GM13977 (cell line): ENCODE measurements at regions not wholly inside any gene's neighbourhood (a gene's known extent, or its start where the extent isn't known, plus 50 kb on each side); places are given as distances from the start of the nearest gene placed in this dataset.

ENCODE experiments used
- DNase-seq: peaks from one replicate; pipeline ENCODE4 v3.0.0; 2012; ENCODE audit warnings: low spot score
- in situ Hi-C: fragments of 300-500 bp; cut with MboI; formaldehyde crosslinking; loops from one replicate; pipeline ENCODE4 v1.12.0; 2022; ENCODE audit warnings: low sequenced_read_pairs, low pct_unique_long_range_greater_than_20kb, mixed read lengths, inconsistent platforms; ENCODE audit not compliant: unreplicated experiment
- TF ChIP-seq, protein P1 (sequence below): IDR thresholded peaks from 2 replicates; pipeline ENCODE4 v1.5.1; 2012; ENCODE audit warnings: mild to moderate bottlenecking, control low read depth; ENCODE audit not compliant: insufficient read depth; ENCODE audit errors: extremely low read depth, missing control alignments

DNA sequence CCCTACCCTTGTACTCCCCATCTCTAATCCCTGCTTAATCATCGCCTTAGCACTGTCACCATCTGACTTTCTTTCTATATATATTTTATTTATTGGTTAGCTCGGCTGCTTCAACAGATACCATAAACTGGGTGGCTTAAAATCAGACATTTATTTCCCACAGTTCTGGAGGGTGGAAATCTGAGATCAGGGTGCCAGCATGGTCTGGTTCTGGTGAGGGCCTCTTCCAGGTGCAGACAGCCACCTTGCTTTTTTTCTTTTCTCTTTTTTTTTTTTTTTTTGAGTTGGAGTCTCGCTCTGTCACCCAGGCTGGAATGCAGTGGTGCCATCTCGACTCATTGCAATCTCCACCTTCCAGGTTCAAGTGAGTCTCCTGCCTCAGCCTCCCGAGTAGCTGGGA is 127.5 kb upstream of the ESR1 start:
- in situ Hi-C loops, result loop anchor here (25.0 kb wide), 1 partner anchor 582 kb away; no protein-coding TSS in a partner anchor
- no peak for DNase-seq
- TF ChIP-seq, protein P1, sequence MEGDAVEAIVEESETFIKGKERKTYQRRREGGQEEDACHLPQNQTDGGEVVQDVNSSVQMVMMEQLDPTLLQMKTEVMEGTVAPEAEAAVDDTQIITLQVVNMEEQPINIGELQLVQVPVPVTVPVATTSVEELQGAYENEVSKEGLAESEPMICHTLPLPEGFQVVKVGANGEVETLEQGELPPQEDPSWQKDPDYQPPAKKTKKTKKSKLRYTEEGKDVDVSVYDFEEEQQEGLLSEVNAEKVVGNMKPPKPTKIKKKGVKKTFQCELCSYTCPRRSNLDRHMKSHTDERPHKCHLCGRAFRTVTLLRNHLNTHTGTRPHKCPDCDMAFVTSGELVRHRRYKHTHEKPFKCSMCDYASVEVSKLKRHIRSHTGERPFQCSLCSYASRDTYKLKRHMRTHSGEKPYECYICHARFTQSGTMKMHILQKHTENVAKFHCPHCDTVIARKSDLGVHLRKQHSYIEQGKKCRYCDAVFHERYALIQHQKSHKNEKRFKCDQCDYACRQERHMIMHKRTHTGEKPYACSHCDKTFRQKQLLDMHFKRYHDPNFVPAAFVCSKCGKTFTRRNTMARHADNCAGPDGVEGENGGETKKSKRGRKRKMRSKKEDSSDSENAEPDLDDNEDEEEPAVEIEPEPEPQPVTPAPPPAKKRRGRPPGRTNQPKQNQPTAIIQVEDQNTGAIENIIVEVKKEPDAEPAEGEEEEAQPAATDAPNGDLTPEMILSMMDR, result no peak

DNA sequence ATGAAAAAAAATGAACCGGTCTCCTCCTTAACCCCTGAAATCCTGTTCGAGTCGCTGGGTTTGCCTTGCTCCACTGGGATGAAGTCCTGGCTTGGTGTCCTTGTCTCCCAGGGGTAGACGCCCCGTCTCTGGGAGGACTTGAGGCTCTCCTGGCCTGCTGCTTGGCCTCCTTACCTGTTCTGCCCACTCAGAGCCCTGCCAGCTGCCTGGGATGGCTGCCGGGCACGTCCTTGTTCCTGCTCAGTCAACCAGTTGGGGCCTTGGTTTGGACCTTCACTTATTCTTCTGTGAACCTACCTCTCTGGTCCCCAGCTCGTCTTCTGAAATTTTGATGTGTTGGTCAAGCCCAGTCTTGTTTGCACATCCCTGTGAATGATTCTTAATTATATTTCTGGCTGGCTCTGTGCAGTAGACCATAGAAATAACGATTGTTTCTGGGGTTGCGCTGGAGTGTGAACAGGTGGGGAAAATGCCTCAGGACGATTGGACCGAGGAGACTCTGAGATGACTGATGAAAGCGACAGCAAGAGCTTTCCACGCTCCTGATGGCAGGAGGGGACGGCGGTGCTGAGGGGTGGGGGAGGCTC is 126.5 kb upstream of the ESR1 start:
- DNase-seq, result no peak
- in situ Hi-C loops, result loop anchor here (25.0 kb wide), 1 partner anchor 581 kb away; no protein-coding TSS in a partner anchor
- TF ChIP-seq, protein P1, result no peak

DNA sequence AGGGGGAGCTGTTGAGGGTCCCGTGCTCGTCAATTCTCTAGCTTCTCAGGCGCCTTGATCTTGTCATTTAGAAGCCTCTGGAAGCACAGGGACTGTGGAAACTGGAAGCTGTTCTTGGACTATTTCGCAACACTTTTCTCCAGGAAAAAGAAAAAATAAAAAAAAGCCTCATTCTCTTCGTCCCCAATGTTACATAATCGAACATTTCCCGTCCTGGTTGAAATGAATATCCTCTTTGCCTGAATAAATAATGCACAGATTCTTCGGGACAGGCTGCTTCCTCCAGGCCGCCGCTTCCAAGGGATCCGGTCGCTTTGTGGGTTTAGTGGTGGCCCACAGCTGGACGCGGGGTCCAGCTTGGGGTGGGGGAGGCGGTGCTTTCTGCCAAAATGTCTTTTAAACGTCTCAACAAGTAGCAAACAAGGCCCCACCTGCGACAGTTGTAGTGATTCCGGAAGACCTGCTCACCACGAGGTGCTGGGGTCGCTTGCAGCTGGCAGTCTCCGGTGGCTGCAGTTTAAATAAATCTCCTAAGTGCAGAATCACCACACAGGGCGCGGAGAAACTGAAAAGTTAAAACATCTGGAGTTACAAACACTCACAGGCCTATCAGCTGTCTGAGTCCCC is 125.9 kb upstream of the ESR1 start:
- in situ Hi-C loops, result loop anchor here (25.0 kb wide), 1 partner anchor 581 kb away; no protein-coding TSS in a partner anchor
- TF ChIP-seq, protein P1, result no peak
- no peak for DNase-seq

DNA sequence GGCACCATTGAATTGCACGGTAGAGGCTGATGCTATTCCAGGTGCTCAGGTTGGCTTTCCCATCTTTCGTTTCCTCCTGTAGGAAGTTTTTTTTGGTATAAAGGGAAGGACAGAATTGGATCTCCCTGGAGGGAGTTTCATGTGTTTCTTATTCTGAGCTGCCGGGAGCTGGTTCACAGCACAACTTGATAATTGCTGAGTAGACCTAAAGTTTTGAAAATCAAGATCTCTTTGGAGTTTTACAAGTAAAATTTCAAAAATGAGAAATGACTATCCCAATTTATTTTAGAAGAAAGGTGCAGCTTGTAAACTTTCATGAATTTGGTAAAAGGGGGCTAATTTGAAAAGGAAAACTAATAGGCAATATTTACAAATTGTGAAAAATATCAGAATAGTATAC is 125.2 kb upstream of the ESR1 start:
- in situ Hi-C loops, result loop anchor here (25.0 kb wide), 1 partner anchor 580 kb away; no protein-coding TSS in a partner anchor
- TF ChIP-seq, protein P1, result no peak
- DNase-seq, result no peak

DNA sequence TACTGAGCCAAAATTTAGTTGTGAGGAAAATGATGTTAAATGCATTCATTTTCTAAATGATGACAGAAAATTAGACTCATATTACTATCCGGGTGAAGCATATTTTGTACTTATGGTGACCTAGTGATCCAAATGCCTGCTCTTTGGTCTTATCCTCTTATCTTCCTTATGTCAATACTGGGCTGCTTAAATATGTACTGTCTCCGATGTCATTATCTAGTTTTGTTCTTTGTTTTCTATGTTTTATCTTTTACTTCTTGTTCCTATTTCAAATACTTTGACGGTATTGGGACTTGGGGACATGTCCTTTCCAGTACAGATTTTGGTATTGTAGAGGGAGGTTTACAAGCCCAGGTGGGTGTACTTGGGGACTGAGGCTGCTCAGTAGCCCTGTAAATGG is 124.6 kb upstream of the ESR1 start:
- in situ Hi-C loops, result loop anchor here (25.0 kb wide), 1 partner anchor 579 kb away; no protein-coding TSS in a partner anchor
- TF ChIP-seq, protein P1, result no peak
- DNase-seq, result no peak

DNA sequence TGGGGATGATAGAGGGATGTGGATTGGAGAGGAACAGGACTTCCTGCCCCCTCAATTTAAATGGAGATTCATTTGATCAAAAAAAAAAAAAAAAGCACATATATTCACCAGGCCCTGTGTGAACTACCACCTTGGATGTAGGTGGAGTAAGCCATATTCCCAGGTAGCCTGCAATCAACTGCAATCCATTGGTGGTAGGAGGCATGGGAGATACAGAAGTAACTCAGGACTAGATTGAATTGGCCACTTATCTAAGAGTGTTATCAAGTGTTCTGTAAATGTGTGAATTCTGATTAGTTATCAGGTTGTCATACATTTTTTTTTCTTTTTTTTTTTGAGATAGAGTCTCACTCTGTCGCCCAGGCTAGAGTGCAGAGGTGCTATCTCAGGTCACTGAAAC is 124.1 kb upstream of the ESR1 start:
- DNase-seq, result no peak
- TF ChIP-seq, protein P1, result no peak
- in situ Hi-C loops, result loop anchor here (25.0 kb wide), 1 partner anchor 579 kb away; no protein-coding TSS in a partner anchor
